Neural crest cell (in vitro differentiated cells): ENCODE measurements at regions not wholly inside any gene's neighbourhood (a gene's known extent, or its start where the extent isn't known, plus 50 kb on each side); places are given as distances from the start of the nearest gene placed in this dataset.

ENCODE experiments used
- DNase-seq: peaks from one replicate; pipeline ENCODE4 v3.0.0; 2021; ENCODE audit warnings: low read depth, mixed read lengths, low spot score
- H3K27ac Mint-ChIP-seq: one replicate; pipeline ENCODE4 v1.8.0; 2021; ENCODE audit warnings: mild to moderate bottlenecking, mixed read lengths; ENCODE audit not compliant: unreplicated experiment
- H3K27me3 Mint-ChIP-seq: 2 replicates; pipeline ENCODE4 v1.8.0; 2021; ENCODE audit warnings: low read depth, mild to moderate bottlenecking, mixed read lengths
- H3K36me3 Mint-ChIP-seq: 2 replicates; pipeline ENCODE4 v1.8.0; 2021; ENCODE audit warnings: low read depth, mild to moderate bottlenecking, mixed read lengths
- H3K4me1 Mint-ChIP-seq: 2 replicates; pipeline ENCODE4 v1.8.0; 2021; ENCODE audit warnings: mixed read lengths
- H3K4me3 Mint-ChIP-seq: one replicate; pipeline ENCODE4 v1.8.0; 2021; ENCODE audit warnings: mild to moderate bottlenecking, mixed read lengths
- H3K9me3 Mint-ChIP-seq: 2 replicates; pipeline ENCODE4 v1.8.0; 2021; ENCODE audit warnings: mixed read lengths
- TF ChIP-seq, protein P1 (sequence below): fragments of 200-600 bp; sonication (generic); conservative IDR thresholded peaks from 2 replicates; pipeline ENCODE4 v1.5.0; 2021; ENCODE audit warnings: antibody characterized with exemption, mild to moderate bottlenecking

DNA sequence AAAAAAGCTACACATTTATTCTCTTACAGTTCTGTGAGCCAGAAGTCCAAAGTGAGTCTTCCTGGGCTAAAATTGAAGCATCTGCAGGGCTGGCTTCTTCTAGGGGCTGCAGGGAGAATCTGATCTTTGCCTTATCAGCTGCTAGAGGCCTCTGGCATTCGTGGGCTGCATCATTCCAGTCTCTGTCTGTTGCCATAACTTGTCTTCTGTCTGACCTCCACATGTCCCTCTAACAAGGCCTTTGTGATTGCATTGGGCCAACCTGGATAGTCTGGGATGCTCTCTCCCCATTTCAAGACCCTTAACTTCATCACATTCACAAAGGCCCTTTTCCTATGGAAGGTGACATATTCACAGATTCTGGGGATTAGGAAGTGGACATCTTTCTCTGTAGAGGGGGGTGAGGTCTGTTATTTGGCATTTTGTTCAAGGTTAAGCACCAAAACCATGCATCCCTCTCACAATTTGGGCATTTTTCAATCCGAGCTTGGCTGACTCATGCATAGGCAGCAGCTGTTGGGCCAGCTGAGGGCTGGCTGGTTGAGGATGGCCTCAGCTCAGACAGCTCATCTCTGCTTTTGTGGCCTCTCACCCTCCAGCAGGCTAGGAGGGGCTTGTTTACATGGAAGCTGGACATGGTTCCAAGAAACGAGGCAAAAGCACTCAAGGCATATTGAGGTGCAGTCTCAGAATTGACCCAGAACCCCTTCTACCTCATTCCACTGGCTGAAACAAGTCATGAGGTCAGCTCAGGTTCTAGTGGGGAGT lies 116.1 kb upstream of the NXT1 start:
- TF ChIP-seq, protein P1, sequence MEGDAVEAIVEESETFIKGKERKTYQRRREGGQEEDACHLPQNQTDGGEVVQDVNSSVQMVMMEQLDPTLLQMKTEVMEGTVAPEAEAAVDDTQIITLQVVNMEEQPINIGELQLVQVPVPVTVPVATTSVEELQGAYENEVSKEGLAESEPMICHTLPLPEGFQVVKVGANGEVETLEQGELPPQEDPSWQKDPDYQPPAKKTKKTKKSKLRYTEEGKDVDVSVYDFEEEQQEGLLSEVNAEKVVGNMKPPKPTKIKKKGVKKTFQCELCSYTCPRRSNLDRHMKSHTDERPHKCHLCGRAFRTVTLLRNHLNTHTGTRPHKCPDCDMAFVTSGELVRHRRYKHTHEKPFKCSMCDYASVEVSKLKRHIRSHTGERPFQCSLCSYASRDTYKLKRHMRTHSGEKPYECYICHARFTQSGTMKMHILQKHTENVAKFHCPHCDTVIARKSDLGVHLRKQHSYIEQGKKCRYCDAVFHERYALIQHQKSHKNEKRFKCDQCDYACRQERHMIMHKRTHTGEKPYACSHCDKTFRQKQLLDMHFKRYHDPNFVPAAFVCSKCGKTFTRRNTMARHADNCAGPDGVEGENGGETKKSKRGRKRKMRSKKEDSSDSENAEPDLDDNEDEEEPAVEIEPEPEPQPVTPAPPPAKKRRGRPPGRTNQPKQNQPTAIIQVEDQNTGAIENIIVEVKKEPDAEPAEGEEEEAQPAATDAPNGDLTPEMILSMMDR = no peak
- H3K4me3 Mint-ChIP-seq = no peak overlapping the region
- no peak overlapping the region for H3K27ac Mint-ChIP-seq
- peaks cover 10% of the 10 kb centered on the region for H3K9me3 Mint-ChIP-seq
- DNase-seq = no peak
- H3K4me1 Mint-ChIP-seq = no peaks in the 10 kb centered on the region
- H3K36me3 Mint-ChIP-seq = no peaks in the 10 kb centered on the region
- H3K27me3 Mint-ChIP-seq = peaks cover 32% of the 10 kb centered on the region

DNA sequence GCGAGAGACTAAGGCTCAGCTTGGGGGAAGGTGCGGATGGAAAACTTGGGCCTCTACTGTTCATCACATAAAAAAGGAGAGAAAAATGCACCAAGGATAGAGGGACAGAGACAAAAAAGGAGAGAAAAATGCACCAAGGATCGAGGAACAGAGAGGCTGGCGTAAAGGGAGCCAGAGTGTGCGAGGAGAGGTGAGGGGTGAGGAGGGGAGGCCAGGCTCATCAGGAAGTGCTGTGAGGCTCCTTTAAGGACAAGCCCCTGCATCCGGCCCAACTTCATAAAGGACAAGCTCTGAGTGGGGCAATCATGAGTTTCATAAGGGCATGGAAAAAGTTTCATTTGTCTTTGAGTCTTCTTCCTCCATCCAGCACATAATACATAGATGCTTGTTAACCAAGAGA lies 117.2 kb upstream of the NXT1 start:
- H3K27ac Mint-ChIP-seq = no peak overlapping the region
- no peak for DNase-seq
- TF ChIP-seq, protein P1 = no peak
- peaks cover 28% of the 10 kb centered on the region for H3K27me3 Mint-ChIP-seq
- H3K4me1 Mint-ChIP-seq = no peaks in the 10 kb centered on the region
- peaks cover 6% of the 10 kb centered on the region for H3K9me3 Mint-ChIP-seq
- no peaks in the 10 kb centered on the region for H3K36me3 Mint-ChIP-seq
- H3K4me3 Mint-ChIP-seq = no peak overlapping the region

DNA sequence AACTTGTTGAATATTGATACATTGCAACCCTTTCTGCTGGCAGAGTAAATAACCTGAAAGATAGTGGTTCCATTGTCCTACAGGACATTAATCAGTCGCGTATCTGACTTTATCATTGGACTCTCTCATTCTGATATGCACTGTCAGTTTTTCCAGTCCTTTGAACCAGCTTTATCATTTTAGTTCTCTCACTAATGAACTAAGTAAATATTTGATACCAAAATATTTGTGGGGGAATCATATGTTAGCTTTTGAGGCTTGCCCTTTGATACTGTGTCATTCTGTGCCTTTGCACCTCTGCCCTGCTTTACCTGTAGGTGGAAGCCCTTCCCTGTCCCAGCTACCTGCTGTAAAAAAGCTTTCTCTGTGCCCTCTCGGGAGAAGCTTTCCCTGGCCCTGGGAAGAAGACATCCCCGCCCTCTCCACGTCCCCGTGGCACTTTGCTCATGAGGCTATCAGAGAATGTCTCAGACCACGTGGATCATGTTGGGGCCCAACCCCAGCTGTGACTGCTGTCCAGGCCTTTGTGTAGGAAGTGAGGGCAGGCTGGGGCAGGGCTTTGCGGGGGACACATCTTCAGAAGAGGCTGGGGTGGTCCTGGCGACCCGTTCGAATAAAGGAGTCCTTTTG lies 117.8 kb upstream of the NXT1 start:
- H3K36me3 Mint-ChIP-seq = no peaks in the 10 kb centered on the region
- H3K9me3 Mint-ChIP-seq = peaks cover 6% of the 10 kb centered on the region
- peaks cover 23% of the 10 kb centered on the region for H3K27me3 Mint-ChIP-seq
- no peak for DNase-seq
- TF ChIP-seq, protein P1 = no peak
- H3K4me1 Mint-ChIP-seq = no peaks in the 10 kb centered on the region
- no peak overlapping the region for H3K27ac Mint-ChIP-seq
- no peak overlapping the region for H3K4me3 Mint-ChIP-seq

DNA sequence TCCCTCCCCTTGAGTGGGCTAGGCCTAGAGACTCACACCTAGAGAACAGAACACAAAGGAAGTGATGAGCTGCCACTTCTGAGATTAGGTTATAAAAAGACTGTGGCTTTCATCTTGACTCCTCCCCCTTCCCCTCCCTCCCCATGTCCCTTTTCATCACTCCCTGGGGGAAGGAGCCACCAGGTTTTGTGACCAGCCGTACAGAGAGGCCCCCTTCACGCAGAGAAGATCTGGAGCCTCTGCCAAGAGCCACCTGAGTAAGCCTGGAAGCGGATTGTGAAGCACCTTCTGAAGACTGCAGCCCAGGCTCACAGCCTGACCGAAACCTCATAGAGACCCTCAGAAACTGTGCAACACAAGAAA lies 118.4 kb upstream of the NXT1 start:
- Mint-ChIP-seq H3K36me3 (no peaks in the 10 kb centered on the region), H3K27ac (no peak overlapping the region), H3K9me3 (peaks cover 6% of the 10 kb centered on the region), H3K4me1 (no peaks in the 10 kb centered on the region), H3K4me3 (no peak overlapping the region), H3K27me3 (peaks cover 17% of the 10 kb centered on the region)
- no peak for DNase-seq
- TF ChIP-seq, protein P1 = no peak

DNA sequence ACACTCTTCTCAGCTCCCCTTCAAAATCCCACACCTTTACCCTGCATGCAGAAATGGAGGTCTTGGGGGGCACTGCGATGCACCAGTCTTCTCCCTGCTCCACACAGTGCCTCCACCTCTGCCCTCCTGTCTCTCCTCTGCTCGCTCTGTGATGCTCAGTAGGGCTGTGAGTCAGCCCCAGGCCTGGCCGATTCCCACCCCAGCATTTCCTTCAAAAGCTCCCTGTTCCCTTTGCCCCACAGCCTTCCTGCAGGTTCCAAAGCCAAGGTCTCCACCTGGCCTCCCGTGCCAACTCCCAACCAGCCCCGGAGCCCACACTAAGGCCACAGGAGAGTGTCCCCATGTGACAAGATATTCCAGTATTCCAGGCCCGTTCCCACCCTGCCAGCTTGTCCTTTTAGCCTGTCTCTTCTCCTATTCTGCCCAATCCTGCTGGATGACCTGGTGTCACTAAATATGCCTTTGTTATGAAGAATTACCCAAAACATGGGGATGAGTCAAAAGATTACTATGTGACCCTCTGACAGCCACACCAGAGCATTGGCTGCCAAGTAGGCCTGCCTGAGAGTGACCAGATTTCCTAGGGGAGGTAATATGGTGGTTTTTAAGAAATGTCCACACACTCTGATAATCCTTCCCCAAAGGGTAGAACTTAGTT lies 118.9 kb upstream of the NXT1 start:
- Mint-ChIP-seq H3K9me3 (peaks cover 6% of the 10 kb centered on the region), H3K4me1 (no peaks in the 10 kb centered on the region), H3K4me3 (no peak overlapping the region), H3K27ac (no peak overlapping the region), H3K36me3 (no peaks in the 10 kb centered on the region), H3K27me3 (peaks cover 12% of the 10 kb centered on the region)
- TF ChIP-seq, protein P1 = no peak
- DNase-seq = no peak
